Choroid plexus epithelial cell (primary cell): ENCODE measurements at regions not wholly inside any gene's neighbourhood (a gene's known extent, or its start where the extent isn't known, plus 50 kb on each side); places are given as distances from the start of the nearest gene placed in this dataset.
A peak's percentile ranks its signal among the peaks of the same experiment; 100 is the strongest.

Experiments
- DNase-seq: peaks from one replicate; pipeline ENCODE4 v3.0.0-alpha.2; 2010; ENCODE audit warnings: low read depth
- H3K4me3 ChIP-seq: 2 replicates; pipeline ENCODE4 v1.5.1; 2011; ENCODE audit warnings: low read depth, mild to moderate bottlenecking, control low read depth, low read length, moderate library complexity
- TF ChIP-seq, protein P1 (sequence below): conservative IDR thresholded peaks from 2 replicates; pipeline ENCODE4 v1.5.1; 2011; ENCODE audit warnings: low read depth, mild to moderate bottlenecking, control low read depth, inconsistent platforms, low read length, moderate library complexity

DNA sequence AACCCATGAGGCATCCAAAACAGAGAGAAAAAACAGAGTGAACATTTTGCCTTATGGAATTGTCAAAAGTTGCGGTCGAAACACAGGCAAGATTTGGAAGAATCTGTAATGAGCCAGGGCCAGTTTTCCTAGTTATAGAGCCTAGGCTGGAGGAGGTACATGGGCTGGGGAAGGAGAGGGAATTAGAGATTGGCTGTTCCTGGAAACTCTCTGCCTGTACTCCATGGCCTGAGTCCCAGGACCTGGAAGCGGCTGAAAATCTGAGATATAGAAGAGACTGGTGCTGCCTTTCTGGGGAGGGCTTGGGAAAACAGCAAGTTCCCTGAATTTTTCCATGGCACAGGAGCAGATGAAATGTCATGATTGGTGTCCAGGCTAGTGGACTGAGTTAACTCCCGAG lies 122.8 kb upstream of the KLF12 start:
- TF ChIP-seq, protein P1, sequence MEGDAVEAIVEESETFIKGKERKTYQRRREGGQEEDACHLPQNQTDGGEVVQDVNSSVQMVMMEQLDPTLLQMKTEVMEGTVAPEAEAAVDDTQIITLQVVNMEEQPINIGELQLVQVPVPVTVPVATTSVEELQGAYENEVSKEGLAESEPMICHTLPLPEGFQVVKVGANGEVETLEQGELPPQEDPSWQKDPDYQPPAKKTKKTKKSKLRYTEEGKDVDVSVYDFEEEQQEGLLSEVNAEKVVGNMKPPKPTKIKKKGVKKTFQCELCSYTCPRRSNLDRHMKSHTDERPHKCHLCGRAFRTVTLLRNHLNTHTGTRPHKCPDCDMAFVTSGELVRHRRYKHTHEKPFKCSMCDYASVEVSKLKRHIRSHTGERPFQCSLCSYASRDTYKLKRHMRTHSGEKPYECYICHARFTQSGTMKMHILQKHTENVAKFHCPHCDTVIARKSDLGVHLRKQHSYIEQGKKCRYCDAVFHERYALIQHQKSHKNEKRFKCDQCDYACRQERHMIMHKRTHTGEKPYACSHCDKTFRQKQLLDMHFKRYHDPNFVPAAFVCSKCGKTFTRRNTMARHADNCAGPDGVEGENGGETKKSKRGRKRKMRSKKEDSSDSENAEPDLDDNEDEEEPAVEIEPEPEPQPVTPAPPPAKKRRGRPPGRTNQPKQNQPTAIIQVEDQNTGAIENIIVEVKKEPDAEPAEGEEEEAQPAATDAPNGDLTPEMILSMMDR = no peak
- DNase-seq = no peak
- no peak overlapping the region for H3K4me3 ChIP-seq

DNA sequence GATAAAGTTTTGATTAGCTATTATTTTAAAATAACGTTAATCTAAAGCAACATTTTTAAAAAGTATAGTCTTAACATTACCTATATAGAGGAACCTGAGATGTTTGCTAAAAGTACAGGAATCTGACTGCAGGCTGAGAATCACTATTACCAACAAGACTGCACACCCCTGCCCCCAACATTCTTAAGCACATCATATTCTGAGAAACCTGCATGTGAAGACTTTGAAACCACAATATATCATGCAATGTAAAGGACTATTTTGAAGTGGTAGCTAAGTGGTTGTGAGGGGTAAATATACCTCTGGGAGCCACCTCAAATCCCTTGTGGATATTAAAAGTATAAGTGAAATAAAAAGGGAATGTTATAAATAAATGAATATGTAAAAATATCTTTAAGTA lies 119.0 kb upstream of the KLF12 start:
- TF ChIP-seq, protein P1 = no peak
- no peak overlapping the region for H3K4me3 ChIP-seq
- DNase-seq = no peak

DNA sequence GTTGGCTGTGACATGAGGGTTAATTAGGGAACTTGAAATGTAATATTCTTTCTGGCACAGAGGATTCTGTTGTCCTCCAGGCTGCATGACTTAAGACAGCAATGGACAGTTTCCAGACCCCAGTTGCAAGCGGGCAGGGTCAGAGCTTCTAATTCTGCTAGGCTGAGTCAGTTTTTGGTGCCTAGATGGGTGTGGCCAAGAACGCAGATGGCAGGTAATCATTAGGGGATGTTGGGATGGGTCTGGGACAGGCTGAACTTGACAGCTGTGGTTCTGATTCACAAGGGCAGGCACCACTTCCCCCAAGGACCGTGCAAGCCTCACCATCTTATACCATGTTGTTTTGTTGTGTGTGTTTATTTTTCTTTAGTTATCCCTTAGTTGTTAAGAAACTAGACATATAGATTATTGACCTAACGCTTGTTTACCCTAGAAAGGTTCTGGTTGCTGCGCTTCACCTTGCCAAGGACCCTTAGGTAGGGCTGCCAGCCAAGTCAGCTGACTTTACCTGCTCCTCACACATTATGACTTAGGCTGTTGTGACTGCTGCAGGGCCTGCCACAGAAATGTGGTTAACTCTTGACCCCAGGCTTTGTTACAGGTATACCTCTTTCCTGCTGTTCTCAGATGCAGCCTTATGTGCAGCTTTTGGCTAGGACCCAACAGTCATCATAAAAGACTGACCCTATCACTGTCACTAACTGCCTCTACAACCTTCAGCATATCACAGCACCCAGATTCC lies 117.7 kb upstream of the KLF12 start:
- no peak overlapping the region for H3K4me3 ChIP-seq
- DNase-seq = no peak
- TF ChIP-seq, protein P1 = no peak

DNA sequence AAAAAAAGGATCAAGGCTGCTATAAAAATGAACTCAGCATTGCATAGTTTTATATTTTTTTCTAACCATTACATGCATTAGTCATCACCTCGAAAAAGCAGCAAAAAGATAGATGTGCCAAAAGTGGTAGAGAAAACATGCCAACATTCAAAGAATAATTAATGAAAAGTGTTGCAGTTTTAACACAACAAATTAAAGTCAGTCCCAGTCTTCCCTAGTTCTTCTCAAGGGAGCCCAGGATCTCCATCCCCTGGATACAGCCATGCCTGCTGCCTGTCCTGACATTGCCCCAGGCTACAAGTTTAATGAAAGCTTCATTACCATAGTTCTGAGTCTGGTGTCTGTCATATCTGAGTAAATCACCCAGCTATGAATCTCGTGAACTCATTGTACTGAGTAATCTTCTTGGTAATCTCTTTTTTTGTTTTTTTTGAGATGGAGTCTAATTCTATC lies 116.6 kb upstream of the KLF12 start:
- H3K4me3 ChIP-seq = no peak overlapping the region
- TF ChIP-seq, protein P1 = no peak
- DNase-seq = peak; percentile 26

DNA sequence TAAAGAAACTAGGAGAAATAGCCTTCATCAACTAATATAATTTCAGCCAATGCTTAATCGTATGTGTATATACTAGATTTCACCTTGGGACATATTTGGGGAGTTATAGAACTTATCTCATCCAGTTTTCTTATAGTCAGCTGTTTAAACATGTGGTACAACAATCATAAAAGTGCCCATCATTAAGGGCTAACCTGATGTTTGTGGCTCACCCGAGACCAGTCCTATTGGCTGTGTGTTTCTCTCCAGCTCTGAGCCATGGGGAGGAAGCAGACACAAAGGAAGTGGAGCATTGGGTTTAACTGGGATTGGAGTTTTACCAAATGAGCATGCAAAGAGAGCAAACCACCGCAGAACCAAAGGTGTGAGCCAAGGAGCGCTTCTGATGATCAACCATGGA lies 114.3 kb upstream of the KLF12 start:
- no peak for DNase-seq
- no peak overlapping the region for H3K4me3 ChIP-seq
- TF ChIP-seq, protein P1 = no peak

DNA sequence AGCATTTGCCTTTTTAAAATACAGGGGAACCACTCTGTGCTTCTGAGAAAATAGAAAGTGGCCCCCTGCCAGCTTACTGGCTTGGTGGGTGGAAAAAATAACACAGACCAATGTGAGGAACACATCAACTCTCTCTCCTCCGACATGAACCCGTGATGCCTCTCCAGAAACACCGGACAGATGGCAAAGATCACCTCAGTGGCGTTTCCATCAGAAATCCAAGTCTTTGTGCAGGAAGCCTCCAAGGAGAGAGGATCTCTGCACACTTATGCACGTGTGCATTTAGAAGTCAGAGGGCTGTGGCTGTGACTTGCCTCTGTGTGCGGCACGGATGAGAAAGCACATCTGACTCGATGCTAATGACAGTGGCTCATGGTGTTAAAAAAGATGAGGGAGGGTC lies 112.3 kb upstream of the KLF12 start:
- H3K4me3 ChIP-seq = peak overlapping the region; percentile 2
- TF ChIP-seq, protein P1 = no peak
- DNase-seq = peak; percentile 71
